GM23338 (cell line): ENCODE measurements at regions not wholly inside any gene's neighbourhood (a gene's known extent, or its start where the extent isn't known, plus 50 kb on each side); places are given as distances from the start of the nearest gene placed in this dataset.

ENCODE experiments used
- CTCF ChIP-seq, 2 experiments: fragments of 200-600 bp in 1 of 2; sonication (generic) in 1 of 2; conservative IDR thresholded peaks; 2 replicates each; pipeline versions ENCODE4 v1.5.1 to v1.6.1; 2016 to 2017; ENCODE audit warnings: antibody characterized with exemption in 2 of 2, low read depth in 2 of 2, mild to moderate bottlenecking in 2 of 2, moderate library complexity in 1 of 2
- EZH2 ChIP-seq: fragments of 200-600 bp; sonication (generic); IDR thresholded peaks from one replicate; pipeline ENCODE4 v1.8.0; 2017; ENCODE audit warnings: antibody characterized with exemption, mild to moderate bottlenecking, low read depth; ENCODE audit not compliant: unreplicated experiment
- TF ChIP-seq, protein P1 (sequence below): IDR thresholded peaks from 2 replicates; pipeline ENCODE4 v1.6.1; 2016; ENCODE audit warnings: antibody characterized with exemption

DNA sequence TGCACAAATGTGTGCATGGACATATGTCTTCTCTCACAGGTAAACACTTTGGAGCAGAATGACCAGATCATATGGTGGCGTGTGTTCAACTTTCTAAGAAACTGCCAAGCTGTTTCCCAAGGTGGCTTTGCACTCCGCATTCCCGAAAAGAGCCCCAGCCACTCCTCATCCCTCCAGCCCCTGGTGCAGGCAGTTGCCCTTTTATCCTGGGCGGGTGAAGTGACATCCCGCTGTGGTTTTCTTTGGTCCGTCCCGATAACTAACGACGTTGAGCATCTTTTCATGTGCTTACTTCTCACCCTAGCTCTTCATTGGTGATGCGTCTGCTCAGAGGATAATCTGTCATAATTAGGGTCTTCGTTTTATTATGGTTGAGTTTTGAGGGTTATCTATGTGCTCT lies 612.5 kb downstream of the MATN1 start:
- TF ChIP-seq CTCF (conservative IDR thresholded peaks at IDR 0.05; ENCODE audit: low read depth in 2 of 2) (no peak), EZH2 (no peak)
- TF ChIP-seq, protein P1, sequence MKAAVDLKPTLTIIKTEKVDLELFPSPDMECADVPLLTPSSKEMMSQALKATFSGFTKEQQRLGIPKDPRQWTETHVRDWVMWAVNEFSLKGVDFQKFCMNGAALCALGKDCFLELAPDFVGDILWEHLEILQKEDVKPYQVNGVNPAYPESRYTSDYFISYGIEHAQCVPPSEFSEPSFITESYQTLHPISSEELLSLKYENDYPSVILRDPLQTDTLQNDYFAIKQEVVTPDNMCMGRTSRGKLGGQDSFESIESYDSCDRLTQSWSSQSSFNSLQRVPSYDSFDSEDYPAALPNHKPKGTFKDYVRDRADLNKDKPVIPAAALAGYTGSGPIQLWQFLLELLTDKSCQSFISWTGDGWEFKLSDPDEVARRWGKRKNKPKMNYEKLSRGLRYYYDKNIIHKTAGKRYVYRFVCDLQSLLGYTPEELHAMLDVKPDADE: no peak
